T-helper 9 cell (primary cell): ENCODE measurements at regions not wholly inside any gene's neighbourhood (a gene's known extent, or its start where the extent isn't known, plus 50 kb on each side); places are given as distances from the start of the nearest gene placed in this dataset.
"Not testable (repeated sequence)": the region's sequence is repeated elsewhere in the genome, so short reads cannot be mapped to it uniquely, and the experiment has no call there.

Experiments
- DNase-seq: peaks from one replicate; pipeline ENCODE4 v3.0.0-alpha.2; 2020

DNA sequence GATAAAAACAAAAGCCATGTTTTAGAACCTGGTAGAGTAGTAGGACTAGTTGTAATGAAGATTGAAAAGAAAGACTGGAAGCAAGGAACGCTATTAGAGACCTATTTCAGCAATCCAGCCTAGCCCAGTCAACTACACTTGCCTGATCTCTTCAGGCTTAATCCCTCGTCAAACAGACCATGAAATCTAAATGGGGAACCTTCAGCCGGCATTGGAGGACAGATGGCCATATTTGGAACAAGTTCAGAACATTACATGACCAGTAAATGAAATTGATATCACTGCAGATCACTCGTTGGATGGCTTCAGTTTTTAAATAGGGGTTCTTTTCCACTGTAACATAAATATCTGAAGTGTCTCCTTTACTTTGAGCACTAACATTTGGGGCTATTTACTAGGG is 84.8 kb upstream of the WDR44 start:
- no peak for DNase-seq

DNA sequence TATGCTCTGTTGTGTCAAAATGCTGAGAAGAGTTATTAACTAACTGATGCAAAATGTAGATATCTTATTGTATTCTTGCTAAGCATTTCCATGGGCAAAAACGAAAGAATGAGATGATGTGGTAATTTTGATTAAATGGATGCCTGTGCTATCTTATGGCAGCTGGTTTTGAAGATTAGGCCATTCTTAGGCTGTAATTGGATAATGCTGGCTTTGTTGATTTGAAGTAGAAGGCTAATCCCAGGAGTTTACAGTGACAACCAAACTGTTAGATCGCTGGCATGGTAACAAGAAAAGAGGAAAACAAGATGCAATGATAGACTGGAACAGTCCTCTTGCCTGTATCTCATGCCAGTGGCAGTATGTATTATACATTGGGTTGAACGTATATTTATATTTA is 74.1 kb upstream of the WDR44 start:
- no peak for DNase-seq

DNA sequence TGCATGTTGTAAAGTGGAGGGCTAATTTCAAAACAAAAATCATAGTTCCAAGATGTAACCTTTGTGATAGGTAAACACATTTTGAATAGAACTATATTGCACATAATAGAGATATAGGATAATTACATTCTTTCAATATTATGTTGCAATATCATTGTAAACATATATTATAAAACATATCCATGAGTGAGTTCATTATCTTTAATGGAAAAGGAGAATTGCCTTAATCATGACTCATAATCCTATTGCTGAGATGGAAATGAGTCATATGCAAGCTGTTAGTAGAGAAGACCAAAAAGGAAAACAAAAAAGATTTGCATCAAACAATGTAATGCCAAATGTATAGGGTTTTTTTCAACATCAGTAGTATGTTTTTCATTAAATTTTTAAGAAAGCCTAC is 73.7 kb upstream of the WDR44 start:
- DNase-seq = no peak

DNA sequence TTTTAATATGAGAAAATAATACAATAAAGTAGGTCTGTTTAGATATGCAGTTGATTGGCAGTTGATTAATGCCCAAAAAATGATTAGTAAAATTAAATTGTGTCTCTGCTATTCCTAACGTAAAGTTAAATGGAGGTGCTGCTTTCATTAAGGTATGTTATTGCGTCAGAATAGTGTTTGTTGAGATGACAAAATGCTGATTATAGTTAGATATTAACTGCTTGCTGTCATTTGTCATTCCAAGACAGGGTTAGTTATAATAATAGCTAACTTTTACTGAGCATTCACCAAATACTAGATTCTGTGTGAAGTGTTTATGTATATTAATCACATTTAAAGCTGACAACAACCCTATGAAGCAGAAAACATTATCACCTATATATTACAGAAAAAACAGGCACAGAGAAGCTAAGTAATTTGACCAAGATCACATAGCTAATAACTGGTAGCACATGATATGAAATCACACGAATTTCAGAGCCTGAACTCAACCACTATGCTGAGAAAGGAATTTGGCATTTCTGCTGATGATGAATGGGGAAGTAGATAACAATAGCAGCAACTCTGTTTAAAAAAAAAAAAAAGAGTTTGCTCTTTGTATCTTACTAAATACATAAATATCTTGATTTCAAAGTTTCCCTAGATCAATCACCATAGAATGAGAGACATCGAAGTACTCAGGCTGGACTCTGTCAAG is 59.7 kb upstream of the WDR44 start:
- no peak for DNase-seq

DNA sequence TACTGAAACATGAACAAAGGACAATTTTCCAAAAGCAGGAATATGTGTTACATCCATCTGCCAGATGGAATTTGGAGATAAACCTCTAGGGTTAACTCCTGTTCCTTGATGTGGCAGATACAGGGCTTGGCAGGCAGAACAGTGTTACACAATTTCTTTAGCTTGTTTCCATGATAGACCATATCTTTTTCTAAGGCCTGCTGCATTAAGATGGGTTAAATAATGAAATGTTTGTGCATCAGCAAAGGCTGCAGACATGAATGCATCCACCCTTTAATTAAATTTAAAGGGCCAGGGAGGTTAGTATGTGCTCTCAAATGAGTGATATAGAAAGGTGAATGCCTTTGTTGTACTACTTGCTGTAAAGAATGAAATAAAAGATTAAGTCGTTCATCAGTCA is 50.1 kb upstream of the WDR44 start:
- DNase-seq = not testable (repeated sequence)
